Thoracic aorta (tissue), 2 donors: ENCODE measurements at regions not wholly inside any gene's neighbourhood (a gene's known extent, or its start where the extent isn't known, plus 50 kb on each side); places are given as distances from the start of the nearest gene placed in this dataset.
"Not testable (repeated sequence)": the region's sequence is repeated elsewhere in the genome, so short reads cannot be mapped to it uniquely, and the experiment has no call there.

Experiments
- ATAC-seq: fragments of 150-250 bp; one replicate; pipeline ENCODE4 v1.8.0; 2017; ENCODE audit warnings: low read depth; ENCODE audit not compliant: insufficient number of reproducible peaks, low FRiP score
- DNase-seq: peaks from one replicate; pipeline ENCODE4 v3.0.0-alpha.2; 2020; ENCODE audit warnings: low spot score
- H3K27ac ChIP-seq, 2 donors: fragments of 200-600 bp; sonication (generic); 1 replicate in 1 of 2; 2 replicates in 1 of 2; pipeline ENCODE4 v1.5.1; 2016; ENCODE audit warnings: mild to moderate bottlenecking in 2 of 2, moderate library complexity in 2 of 2
- H3K27me3 ChIP-seq: fragments of 200-600 bp; sonication (generic); replicated peaks from 2 replicates; pipeline ENCODE4 v1.6.0; 2016; ENCODE audit warnings: mild to moderate bottlenecking; ENCODE audit not compliant: insufficient read depth
- H3K36me3 ChIP-seq: fragments of 200-600 bp; sonication (generic); one replicate; pipeline ENCODE4 v1.5.1; 2016
- H3K4me1 ChIP-seq, 2 donors: fragments of 200-600 bp; sonication (generic); 1 replicate in 1 of 2; 2 replicates in 1 of 2; pipeline versions ENCODE4 v1.5.1 to v1.6.0; 2016; ENCODE audit warnings: low read depth in 2 of 2, mild to moderate bottlenecking in 1 of 2; ENCODE audit not compliant: control insufficient read depth in 1 of 2
- H3K4me3 ChIP-seq: fragments of 200-600 bp; sonication (generic); 2 replicates; pipeline ENCODE4 v1.5.1; 2016; ENCODE audit warnings: mild to moderate bottlenecking
- H3K9me3 ChIP-seq: fragments of 200-600 bp; sonication (generic); 2 replicates; pipeline ENCODE4 v1.5.1; 2016
- TF ChIP-seq, protein P1 (sequence below): fragments of 200-600 bp; sonication (generic); IDR thresholded peaks from one replicate; pipeline ENCODE4 v1.5.1; 2019; ENCODE audit warnings: antibody characterized with exemption

DNA sequence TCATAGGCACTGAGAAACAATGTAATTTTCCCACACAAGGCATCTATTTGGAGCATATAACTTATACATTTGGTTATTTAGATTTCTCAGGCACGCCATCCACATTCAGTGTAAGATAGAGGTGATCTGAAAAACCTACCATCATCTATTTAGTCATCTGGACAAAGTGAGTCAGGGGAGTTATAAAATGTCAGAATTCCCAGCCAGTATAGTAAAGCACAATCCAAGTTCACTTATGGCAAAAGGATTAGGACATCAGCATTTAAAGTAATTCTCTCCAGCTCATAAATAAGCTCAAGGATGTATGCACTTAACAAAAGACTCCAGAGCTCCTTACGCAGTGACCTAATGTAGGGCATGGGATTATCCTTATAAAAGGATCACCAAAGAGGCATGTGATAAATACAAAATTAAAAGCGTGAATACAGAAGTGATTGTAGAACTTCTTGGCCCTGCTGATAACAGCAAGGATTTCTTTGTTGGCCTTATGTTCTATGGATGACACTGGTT is 65.3 kb upstream of the DCLK2 start:
- ATAC-seq (no peak), DNase-seq (no peak)
- H3K27me3 ChIP-seq = no peaks in the 10 kb centered on the region
- H3K9me3 ChIP-seq = no peaks in the 10 kb centered on the region
- H3K27ac ChIP-seq = no peak overlapping the region
- TF ChIP-seq, protein P1, sequence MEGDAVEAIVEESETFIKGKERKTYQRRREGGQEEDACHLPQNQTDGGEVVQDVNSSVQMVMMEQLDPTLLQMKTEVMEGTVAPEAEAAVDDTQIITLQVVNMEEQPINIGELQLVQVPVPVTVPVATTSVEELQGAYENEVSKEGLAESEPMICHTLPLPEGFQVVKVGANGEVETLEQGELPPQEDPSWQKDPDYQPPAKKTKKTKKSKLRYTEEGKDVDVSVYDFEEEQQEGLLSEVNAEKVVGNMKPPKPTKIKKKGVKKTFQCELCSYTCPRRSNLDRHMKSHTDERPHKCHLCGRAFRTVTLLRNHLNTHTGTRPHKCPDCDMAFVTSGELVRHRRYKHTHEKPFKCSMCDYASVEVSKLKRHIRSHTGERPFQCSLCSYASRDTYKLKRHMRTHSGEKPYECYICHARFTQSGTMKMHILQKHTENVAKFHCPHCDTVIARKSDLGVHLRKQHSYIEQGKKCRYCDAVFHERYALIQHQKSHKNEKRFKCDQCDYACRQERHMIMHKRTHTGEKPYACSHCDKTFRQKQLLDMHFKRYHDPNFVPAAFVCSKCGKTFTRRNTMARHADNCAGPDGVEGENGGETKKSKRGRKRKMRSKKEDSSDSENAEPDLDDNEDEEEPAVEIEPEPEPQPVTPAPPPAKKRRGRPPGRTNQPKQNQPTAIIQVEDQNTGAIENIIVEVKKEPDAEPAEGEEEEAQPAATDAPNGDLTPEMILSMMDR = no peak
- no peak overlapping the region for H3K4me3 ChIP-seq
- peaks cover 8 to 19% of the 10 kb centered on the region in 2 donors for H3K4me1 ChIP-seq
- H3K36me3 ChIP-seq = no peaks in the 10 kb centered on the region

- H3K4me1 ChIP-seq, H3K36me3 ChIP-seq, H3K9me3 ChIP-seq, DNase-seq, H3K4me3 ChIP-seq, H3K27me3 ChIP-seq, ATAC-seq, H3K27ac ChIP-seq: not testable (repeated sequence)
Observed at GRCh38 chr4:150015910-150016309, 62.3 kb upstream of the DCLK2 start.

GRCh38 chr4:150016621-150017020 is 61.6 kb upstream of the DCLK2 start:
- H3K36me3 ChIP-seq, H3K4me1 ChIP-seq, DNase-seq, H3K9me3 ChIP-seq, H3K27me3 ChIP-seq, ATAC-seq, H3K27ac ChIP-seq, H3K4me3 ChIP-seq: not testable (repeated sequence)

DNA sequence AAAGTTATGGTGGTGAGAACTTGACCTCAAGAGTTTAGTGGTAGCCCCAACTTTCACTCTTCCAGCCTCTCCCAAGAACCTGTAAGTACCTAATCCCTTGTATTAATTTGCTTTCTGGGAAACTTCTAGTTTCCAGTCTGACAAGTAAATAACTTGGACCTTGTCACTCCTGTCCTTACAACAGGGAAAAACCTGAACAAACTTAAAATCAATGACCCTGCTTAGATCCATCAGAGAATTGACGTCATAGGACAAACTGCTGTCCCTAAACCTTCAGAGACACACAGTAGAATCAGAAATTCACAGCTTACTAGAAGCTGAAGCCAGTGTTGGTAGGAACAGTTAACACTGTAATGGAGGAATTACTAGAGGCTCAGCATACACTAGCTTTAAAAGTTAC is 60.0 kb upstream of the DCLK2 start:
- no peak overlapping the region for H3K4me3 ChIP-seq
- no peak for DNase-seq
- TF ChIP-seq, protein P1 = no peak

GRCh38 chr4:150021483-150021882 is 56.8 kb upstream of the DCLK2 start:
- Histone ChIP-seq H3K27ac (no peak overlapping the region), H3K27me3 (no peaks in the 10 kb centered on the region), H3K36me3 (no peaks in the 10 kb centered on the region), H3K4me1 (no peaks in the 10 kb centered on the region), H3K9me3 (no peaks in the 10 kb centered on the region), H3K4me3 (no peak overlapping the region)
- DNase-seq (no peak), ATAC-seq (no peak)
- TF ChIP-seq, protein P1 = no peak

More for the DNA sequence above, 60.0 kb upstream of the DCLK2 start:
- no peaks in the 10 kb centered on the region for H3K4me1 ChIP-seq
- H3K36me3 ChIP-seq = no peaks in the 10 kb centered on the region
- no peaks in the 10 kb centered on the region for H3K27me3 ChIP-seq
- H3K27ac ChIP-seq = no peak overlapping the region
- ATAC-seq = no peak
- H3K9me3 ChIP-seq = no peaks in the 10 kb centered on the region

DNA sequence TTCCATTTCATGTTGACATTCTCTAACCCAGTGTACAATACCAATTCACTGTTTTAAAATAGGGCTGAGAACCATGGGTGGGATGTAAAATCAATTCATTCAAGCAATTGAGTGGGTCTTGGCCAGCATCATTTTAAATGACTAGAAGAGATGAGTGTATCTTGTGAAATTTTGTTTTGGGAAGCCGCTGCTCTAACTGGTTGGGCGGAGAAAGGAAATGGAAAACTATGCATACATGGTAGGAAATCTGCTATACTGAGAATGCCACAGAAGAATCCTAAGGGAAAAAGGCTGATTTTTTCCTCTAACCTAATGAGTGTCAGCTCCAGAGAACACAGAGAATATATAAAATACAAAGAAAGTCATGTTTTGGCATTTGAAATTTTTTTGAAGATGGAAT is 54.8 kb upstream of the DCLK2 start:
- H3K4me1 ChIP-seq = no peaks in the 10 kb centered on the region
- ATAC-seq (no peak), DNase-seq (no peak)
- TF ChIP-seq, protein P1 = no peak
- no peaks in the 10 kb centered on the region for H3K27me3 ChIP-seq
- no peaks in the 10 kb centered on the region for H3K36me3 ChIP-seq
- H3K27ac ChIP-seq = no peak overlapping the region
- no peaks in the 10 kb centered on the region for H3K9me3 ChIP-seq
- H3K4me3 ChIP-seq = no peak overlapping the region

DNA sequence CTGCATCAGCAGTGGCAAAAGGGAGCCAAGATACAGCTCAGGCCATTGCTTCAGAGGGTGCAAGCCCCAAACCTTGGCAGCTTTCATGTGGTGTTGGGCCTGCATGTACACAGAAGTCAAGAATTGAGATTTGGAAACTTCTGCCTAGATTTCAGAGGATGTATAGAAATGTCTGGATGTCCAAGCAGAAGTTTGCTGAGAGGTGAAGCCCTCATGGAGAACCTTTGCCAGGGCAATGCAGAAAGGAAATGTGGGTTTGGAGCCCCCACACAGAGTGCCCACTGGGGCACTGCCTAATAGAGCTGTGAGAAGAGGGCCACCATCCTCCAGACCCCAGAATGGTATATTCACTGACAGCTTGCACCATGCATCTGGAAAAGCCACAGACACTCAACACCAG is 51.3 kb upstream of the DCLK2 start:
- not testable (repeated sequence) for DNase-seq, H3K27ac ChIP-seq, ATAC-seq, H3K36me3 ChIP-seq, H3K4me1 ChIP-seq, H3K27me3 ChIP-seq, H3K9me3 ChIP-seq, H3K4me3 ChIP-seq
